Osteoblast (primary cell): ENCODE measurements at regions not wholly inside any gene's neighbourhood (a gene's known extent, or its start where the extent isn't known, plus 50 kb on each side); places are given as distances from the start of the nearest gene placed in this dataset.

ENCODE experiments used
- DNase-seq: peaks from one replicate; pipeline ENCODE4 v3.0.0; 2011; ENCODE audit warnings: low spot score, mixed read lengths; ENCODE audit not compliant: insufficient read length; ENCODE audit errors: missing footprints
- H2AFZ ChIP-seq: 2 replicates; pipeline ENCODE4 v1.6.0; 2011; ENCODE audit warnings: mild to moderate bottlenecking, low read length
- H3K27ac ChIP-seq: 2 replicates; pipeline ENCODE4 v1.5.1; 2011; ENCODE audit warnings: mild to moderate bottlenecking, low read depth, low read length, moderate library complexity
- H3K27me3 ChIP-seq: 2 replicates; pipeline ENCODE4 v1.6.0; 2012; ENCODE audit warnings: mild to moderate bottlenecking, control low read depth, inconsistent platforms, low read length, moderate library complexity; ENCODE audit not compliant: insufficient read depth
- H3K36me3 ChIP-seq: 2 replicates; pipeline ENCODE4 v1.5.1; 2011; ENCODE audit warnings: mild to moderate bottlenecking, low read length, control low read depth, moderate library complexity; ENCODE audit not compliant: insufficient read depth
- H3K4me1 ChIP-seq: 2 replicates; pipeline ENCODE4 v1.5.1; 2011; ENCODE audit warnings: mild to moderate bottlenecking, low read length, control low read depth, moderate library complexity; ENCODE audit not compliant: insufficient read depth
- H3K4me2 ChIP-seq: 2 replicates; pipeline ENCODE4 v1.6.0; 2011; ENCODE audit warnings: mild to moderate bottlenecking, low read length; ENCODE audit not compliant: insufficient read depth
- H3K4me3 ChIP-seq: fragments of 200-600 bp; sonication (generic); 3 replicates; pipeline ENCODE4 v1.5.1; 2012; ENCODE audit warnings: mild to moderate bottlenecking, low read length, inconsistent platforms; ENCODE audit not compliant: insufficient read depth
- H3K79me2 ChIP-seq: 2 replicates; pipeline ENCODE4 v1.6.0; 2012; ENCODE audit warnings: mild to moderate bottlenecking, low read length, control low read depth, inconsistent platforms; ENCODE audit not compliant: insufficient read depth
- H3K9me3 ChIP-seq: 2 replicates; pipeline ENCODE4 v1.5.1; 2011; ENCODE audit warnings: low read depth, low read length, control low read depth
- H4K20me1 ChIP-seq: 2 replicates; pipeline ENCODE4 v1.6.0; 2012; ENCODE audit warnings: mild to moderate bottlenecking, low read length, control low read depth; ENCODE audit not compliant: insufficient read depth
- CTCF ChIP-seq: IDR thresholded peaks from 2 replicates; pipeline ENCODE4 v1.5.1; 2011; ENCODE audit warnings: mild to moderate bottlenecking, low read depth, low read length, moderate library complexity; ENCODE audit errors: extremely low read depth

GRCh38 chr2:18276583-18277075 lies 283.8 kb downstream of the RDH14 start:
- no peak for TF ChIP-seq CTCF
- Histone ChIP-seq H3K4me1 (no peaks in the 10 kb centered on the region), H3K4me2 (no peak overlapping the region), H4K20me1 (no peaks in the 10 kb centered on the region), H3K27ac (no peak overlapping the region), H2AFZ (no peak overlapping the region), H3K27me3 (no peaks in the 10 kb centered on the region), H3K36me3 (no peaks in the 10 kb centered on the region), H3K79me2 (no peaks in the 10 kb centered on the region), H3K4me3 (no peak overlapping the region), H3K9me3 (no peaks in the 10 kb centered on the region)
- no peak for DNase-seq

- no peak overlapping the region for H3K27ac ChIP-seq
- no peaks in the 10 kb centered on the region for H3K79me2 ChIP-seq
- TF ChIP-seq CTCF = no peak
- H4K20me1 ChIP-seq = no peaks in the 10 kb centered on the region
- H3K9me3 ChIP-seq = no peaks in the 10 kb centered on the region
- H2AFZ ChIP-seq = no peak overlapping the region
- H3K4me2 ChIP-seq = no peak overlapping the region
- no peaks in the 10 kb centered on the region for H3K4me1 ChIP-seq
- H3K4me3 ChIP-seq = no peak overlapping the region
- no peak for DNase-seq
- no peaks in the 10 kb centered on the region for H3K27me3 ChIP-seq
- no peaks in the 10 kb centered on the region for H3K36me3 ChIP-seq
These were observed 287.2 kb downstream of the RDH14 start for GRCh38 chr2:18273205-18273604.

- H3K9me3 ChIP-seq = no peaks in the 10 kb centered on the region
- H3K36me3 ChIP-seq = no peaks in the 10 kb centered on the region
- H4K20me1 ChIP-seq = no peaks in the 10 kb centered on the region
- H3K27me3 ChIP-seq = no peaks in the 10 kb centered on the region
- DNase-seq = peak; percentile 30
- no peak overlapping the region for H3K4me2 ChIP-seq
- H3K79me2 ChIP-seq = no peaks in the 10 kb centered on the region
- no peak overlapping the region for H2AFZ ChIP-seq
- no peaks in the 10 kb centered on the region for H3K4me1 ChIP-seq
- no peak overlapping the region for H3K4me3 ChIP-seq
- no peak overlapping the region for H3K27ac ChIP-seq
- no peak for TF ChIP-seq CTCF
These were observed 288.3 kb downstream of the RDH14 start for GRCh38 chr2:18272148-18272494.

- no peaks in the 10 kb centered on the region for H3K4me1 ChIP-seq
- H3K9me3 ChIP-seq = no peaks in the 10 kb centered on the region
- H4K20me1 ChIP-seq = no peaks in the 10 kb centered on the region
- no peak overlapping the region for H3K4me3 ChIP-seq
- no peak overlapping the region for H3K4me2 ChIP-seq
- no peak overlapping the region for H2AFZ ChIP-seq
- H3K27ac ChIP-seq = no peak overlapping the region
- no peaks in the 10 kb centered on the region for H3K36me3 ChIP-seq
- H3K79me2 ChIP-seq = no peaks in the 10 kb centered on the region
- H3K27me3 ChIP-seq = no peaks in the 10 kb centered on the region
- no peak for TF ChIP-seq CTCF
- peak; percentile 38 for DNase-seq
These were observed 288.9 kb downstream of the RDH14 start for GRCh38 chr2:18271370-18272147.
